Ovary (tissue), 7 donors: ENCODE measurements at regions not wholly inside any gene's neighbourhood (a gene's known extent, or its start where the extent isn't known, plus 50 kb on each side); places are given as distances from the start of the nearest gene placed in this dataset.

Experiments used
- DNase-seq, 5 donors: peaks; one replicate each; pipeline ENCODE4 v3.0.0-alpha.2; 2019 to 2020
- H3K27ac ChIP-seq, 2 donors: fragments of 200-600 bp; one replicate each; pipeline versions ENCODE4 v1.5.1 to v1.8.0; 2019 to 2022
- H3K27me3 ChIP-seq: fragments of 200-600 bp; one replicate; pipeline ENCODE4 v1.8.0; 2022
- H3K36me3 ChIP-seq: fragments of 200-600 bp; sonication (generic); one replicate; pipeline ENCODE4 v1.5.1; 2019
- H3K4me1 ChIP-seq: one replicate; pipeline ENCODE4 v1.8.1; 2013; ENCODE audit warnings: mild to moderate bottlenecking, moderate library complexity; ENCODE audit not compliant: insufficient read depth
- H3K4me3 ChIP-seq: fragments of 200-600 bp; sonication (generic); one replicate; pipeline ENCODE4 v1.5.1; 2017
- H3K9me3 ChIP-seq, 2 donors: fragments of 200-600 bp in 1 of 2; sonication (generic) in 1 of 2; one replicate each; pipeline versions ENCODE4 v1.5.1 to v1.8.1; 2013 to 2019; ENCODE audit warnings: mild to moderate bottlenecking in 1 of 2, moderate library complexity in 1 of 2
- EP300 ChIP-seq: sonication (generic); formaldehyde crosslinking; IDR thresholded peaks from one replicate; pipeline ENCODE4 v1.6.1; 2017; ENCODE audit warnings: antibody characterized with exemption
- POLR2A ChIP-seq: fragments of 450-650 bp; IDR thresholded peaks from one replicate; pipeline ENCODE4 v1.6.1; 2017; ENCODE audit warnings: antibody characterized with exemption, mild to moderate bottlenecking, moderate library complexity
- WGBS, 3 donors: extraction: QIAGEN DNeasy Blood & Tissue Kit in 1 of 3; methylation state at CpG; one replicate each; pipeline versions ENCODE4 v1.1.5 to v1.1.7; 2013 to 2017; 5-methylcytosine and 5-hydroxymethylcytosine counted together
- intact Hi-C, 4 donors: fragments of 100-400 bp; cut with DNase I; formaldehyde crosslinking; loops; one replicate each; pipeline versions ENCODE4 v1.11.0 to v1.15.1; 2022 to 2023
- TF ChIP-seq, protein P1 (sequence below), 3 donors: fragments of 450-650 bp in 2 of 3; fragments of 200-600 bp in 1 of 3; IDR thresholded peaks; one replicate each; pipeline versions ENCODE4 v1.5.1 to v1.8.0; 2016 to 2022; ENCODE audit warnings: antibody characterized with exemption in 3 of 3, mild to moderate bottlenecking in 1 of 3
- donor health status: DM: no; HTN: no; CAD: no; lungs with moderate emphysema.
- donor health status: DM: no; HTN: no; CAD: no.
- donor health status: Bipolar disorder and iron deficiency.
- donor health status: DM: no; HTN: no; CAD: no.
- donor health status: DM: yes; HTN: yes; CAD: no.

DNA sequence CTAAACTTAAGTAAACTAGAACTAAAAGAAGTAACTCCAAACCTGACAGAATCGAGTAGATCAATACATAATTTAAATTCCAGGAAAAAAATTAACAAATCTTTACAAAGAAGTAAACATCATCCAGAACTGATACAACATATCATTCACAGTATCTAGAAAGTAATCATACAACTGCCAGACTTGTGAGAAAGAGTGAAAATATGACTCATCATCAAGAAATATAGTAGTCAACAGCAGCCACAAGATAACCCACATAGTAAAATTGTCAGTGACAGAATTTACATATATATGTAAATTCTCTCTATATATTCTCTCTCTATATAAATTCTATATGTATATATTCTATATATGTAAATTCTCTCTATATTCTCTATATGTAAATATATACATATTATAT is 242.8 kb upstream of the RGS17 start:
- Histone ChIP-seq H3K36me3 (no peaks in the 10 kb centered on the region), H3K27me3 (no peaks in the 10 kb centered on the region), H3K4me3 (no peak overlapping the region), H3K9me3 (no peaks in the 10 kb centered on the region), H3K4me1 (no peaks in the 10 kb centered on the region), H3K27ac (no peak overlapping the region)
- intact Hi-C loops = no loop called here
- TF ChIP-seq POLR2A (no peak), EP300 (no peak)
- TF ChIP-seq, protein P1, sequence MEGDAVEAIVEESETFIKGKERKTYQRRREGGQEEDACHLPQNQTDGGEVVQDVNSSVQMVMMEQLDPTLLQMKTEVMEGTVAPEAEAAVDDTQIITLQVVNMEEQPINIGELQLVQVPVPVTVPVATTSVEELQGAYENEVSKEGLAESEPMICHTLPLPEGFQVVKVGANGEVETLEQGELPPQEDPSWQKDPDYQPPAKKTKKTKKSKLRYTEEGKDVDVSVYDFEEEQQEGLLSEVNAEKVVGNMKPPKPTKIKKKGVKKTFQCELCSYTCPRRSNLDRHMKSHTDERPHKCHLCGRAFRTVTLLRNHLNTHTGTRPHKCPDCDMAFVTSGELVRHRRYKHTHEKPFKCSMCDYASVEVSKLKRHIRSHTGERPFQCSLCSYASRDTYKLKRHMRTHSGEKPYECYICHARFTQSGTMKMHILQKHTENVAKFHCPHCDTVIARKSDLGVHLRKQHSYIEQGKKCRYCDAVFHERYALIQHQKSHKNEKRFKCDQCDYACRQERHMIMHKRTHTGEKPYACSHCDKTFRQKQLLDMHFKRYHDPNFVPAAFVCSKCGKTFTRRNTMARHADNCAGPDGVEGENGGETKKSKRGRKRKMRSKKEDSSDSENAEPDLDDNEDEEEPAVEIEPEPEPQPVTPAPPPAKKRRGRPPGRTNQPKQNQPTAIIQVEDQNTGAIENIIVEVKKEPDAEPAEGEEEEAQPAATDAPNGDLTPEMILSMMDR (IDR thresholded peaks at IDR 0.05) = no peak
- no peak for DNase-seq
- 83 to 100% (median 84%) methylated on average over 1 of the region's 1 CpG for WGBS, 3 donors

DNA sequence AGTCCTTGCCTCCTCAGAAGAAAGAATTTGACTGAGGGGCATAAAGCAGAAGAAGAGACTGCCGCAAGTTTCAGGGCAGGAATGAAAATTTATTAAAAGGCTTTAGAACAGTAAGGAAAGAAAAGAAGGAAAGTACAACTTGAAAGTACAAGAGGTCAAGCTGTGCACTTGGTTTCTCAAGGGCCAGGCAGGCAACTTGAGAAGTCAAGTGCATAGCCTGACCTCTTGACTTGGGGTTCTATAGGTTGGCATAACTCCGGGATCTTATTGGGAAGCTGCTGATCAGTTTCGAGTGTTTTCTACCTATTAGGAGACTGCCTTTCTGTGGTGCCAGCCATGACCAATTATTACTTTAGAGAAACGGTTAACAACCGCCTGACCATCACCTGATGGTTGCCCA is 237.0 kb upstream of the RGS17 start:
- intact Hi-C loops = loop anchor here in 1 of 4 donors (5.0 kb wide), 1 partner anchor 389 kb away; no protein-coding TSS in a partner anchor
- no peaks in the 10 kb centered on the region for H3K27me3 ChIP-seq
- TF ChIP-seq EP300 (no peak), POLR2A (no peak)
- TF ChIP-seq, protein P1 (IDR thresholded peaks at IDR 0.05) = no peak
- no peaks in the 10 kb centered on the region for H3K36me3 ChIP-seq
- no peaks in the 10 kb centered on the region for H3K9me3 ChIP-seq
- DNase-seq = no peak
- WGBS, 3 donors = 70 to 95% (median 82%) methylated on average over 5 of the region's 5 CpGs
- H3K4me1 ChIP-seq = no peaks in the 10 kb centered on the region
- no peak overlapping the region for H3K27ac ChIP-seq
- no peak overlapping the region for H3K4me3 ChIP-seq

DNA sequence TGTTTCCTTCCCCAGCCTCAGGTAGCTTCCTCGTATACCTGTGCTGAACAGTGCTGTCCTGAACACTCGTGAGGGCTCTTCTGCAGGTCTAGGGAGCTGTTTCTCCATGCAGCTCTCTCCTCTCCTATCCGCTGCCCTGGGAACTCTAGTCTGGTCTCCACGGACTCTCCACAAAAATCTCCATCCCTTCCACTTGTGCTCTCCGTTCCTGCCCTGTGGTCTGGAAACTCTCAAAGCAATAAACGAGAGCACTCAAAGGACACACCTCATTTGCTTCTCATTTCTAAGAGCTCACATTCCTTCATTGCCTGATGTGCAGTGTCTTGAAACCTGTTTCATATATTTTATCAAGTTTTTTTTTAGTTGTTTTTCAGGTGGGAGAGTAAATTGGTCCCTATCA is 235.9 kb upstream of the RGS17 start:
- Histone ChIP-seq H3K27ac (no peak overlapping the region), H3K4me1 (no peaks in the 10 kb centered on the region), H3K4me3 (no peak overlapping the region), H3K27me3 (no peaks in the 10 kb centered on the region), H3K36me3 (no peaks in the 10 kb centered on the region), H3K9me3 (no peaks in the 10 kb centered on the region)
- no peak for TF ChIP-seq EP300
- no peak for TF ChIP-seq POLR2A
- WGBS, 3 donors = 79 to 85% (median 83%) methylated on average over 6 of the region's 6 CpGs
- intact Hi-C loops = loop anchor here in 1 of 4 donors (5.0 kb wide), 1 partner anchor 390 kb away; no protein-coding TSS in a partner anchor
- no peak for DNase-seq

DNA sequence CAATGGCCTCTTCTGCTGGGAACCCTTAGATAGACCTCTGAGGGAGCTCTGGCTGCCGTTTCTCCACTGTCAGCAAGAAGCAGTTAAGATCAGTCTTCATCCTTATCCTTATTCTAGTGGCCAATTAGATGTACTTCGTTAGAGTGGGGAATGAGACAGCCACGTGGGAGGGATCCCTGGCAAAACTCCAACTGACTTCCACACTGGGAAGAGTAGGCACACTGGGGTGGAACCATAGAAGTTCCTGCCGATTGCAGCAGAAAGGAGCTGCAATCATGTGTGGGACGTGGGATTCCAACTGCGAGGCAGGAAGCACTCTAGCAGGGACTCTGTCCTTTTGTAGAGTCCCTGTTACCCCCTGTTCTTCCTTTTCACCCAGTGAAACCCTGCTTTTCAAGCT is 226.3 kb upstream of the RGS17 start:
- no peaks in the 10 kb centered on the region for H3K27me3 ChIP-seq
- no peak overlapping the region for H3K27ac ChIP-seq
- intact Hi-C loops = no loop called here
- DNase-seq = no peak
- no peaks in the 10 kb centered on the region for H3K36me3 ChIP-seq
- H3K9me3 ChIP-seq = no peaks in the 10 kb centered on the region
- no peak for TF ChIP-seq EP300
- TF ChIP-seq, protein P1 (IDR thresholded peaks at IDR 0.05) = no peak
- no peak for TF ChIP-seq POLR2A
- no peaks in the 10 kb centered on the region for H3K4me1 ChIP-seq
- H3K4me3 ChIP-seq = no peak overlapping the region
- 33 to 50% (median 46%) methylated on average over 6 of the region's 6 CpGs for WGBS, 3 donors

DNA sequence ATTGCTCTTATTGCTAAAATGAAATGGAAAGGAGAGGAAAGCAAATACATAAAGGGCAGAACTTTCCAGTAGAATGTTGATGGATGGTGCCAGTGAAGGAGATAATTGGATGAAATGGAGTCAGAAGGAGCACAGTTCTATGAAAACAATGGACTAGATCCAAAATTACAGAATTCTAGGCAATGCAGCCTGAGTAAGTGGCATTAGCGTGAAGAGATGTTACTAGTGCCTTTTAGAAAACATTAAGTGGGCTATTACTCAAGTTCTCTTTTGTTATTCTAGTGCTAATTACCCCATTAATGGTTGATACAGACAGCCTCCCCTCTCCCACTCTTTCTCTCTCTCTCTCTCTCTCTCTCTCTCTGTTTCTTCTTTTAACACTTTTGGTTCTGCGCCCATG is 209.5 kb upstream of the RGS17 start:
- no peak for DNase-seq
- 55 to 67% (median 64%) methylated on average over 2 of the region's 2 CpGs for WGBS, 3 donors
- intact Hi-C loops = no loop called here

More for the DNA sequence above, 209.5 kb upstream of the RGS17 start:
- no peak overlapping the region for H3K4me3 ChIP-seq
- no peaks in the 10 kb centered on the region for H3K4me1 ChIP-seq
- no peaks in the 10 kb centered on the region for H3K36me3 ChIP-seq
- H3K27ac ChIP-seq = no peak overlapping the region
- H3K27me3 ChIP-seq = no peaks in the 10 kb centered on the region
- H3K9me3 ChIP-seq = no peaks in the 10 kb centered on the region
- TF ChIP-seq, protein P1 (IDR thresholded peaks at IDR 0.05) = no peak
- TF ChIP-seq POLR2A (no peak), EP300 (no peak)
